ENCODE measurements at regions not wholly inside any gene's neighbourhood (a gene's known extent, or its start where the extent isn't known, plus 50 kb on each side); places are given as distances from the start of the nearest gene placed in this dataset.

DNA sequence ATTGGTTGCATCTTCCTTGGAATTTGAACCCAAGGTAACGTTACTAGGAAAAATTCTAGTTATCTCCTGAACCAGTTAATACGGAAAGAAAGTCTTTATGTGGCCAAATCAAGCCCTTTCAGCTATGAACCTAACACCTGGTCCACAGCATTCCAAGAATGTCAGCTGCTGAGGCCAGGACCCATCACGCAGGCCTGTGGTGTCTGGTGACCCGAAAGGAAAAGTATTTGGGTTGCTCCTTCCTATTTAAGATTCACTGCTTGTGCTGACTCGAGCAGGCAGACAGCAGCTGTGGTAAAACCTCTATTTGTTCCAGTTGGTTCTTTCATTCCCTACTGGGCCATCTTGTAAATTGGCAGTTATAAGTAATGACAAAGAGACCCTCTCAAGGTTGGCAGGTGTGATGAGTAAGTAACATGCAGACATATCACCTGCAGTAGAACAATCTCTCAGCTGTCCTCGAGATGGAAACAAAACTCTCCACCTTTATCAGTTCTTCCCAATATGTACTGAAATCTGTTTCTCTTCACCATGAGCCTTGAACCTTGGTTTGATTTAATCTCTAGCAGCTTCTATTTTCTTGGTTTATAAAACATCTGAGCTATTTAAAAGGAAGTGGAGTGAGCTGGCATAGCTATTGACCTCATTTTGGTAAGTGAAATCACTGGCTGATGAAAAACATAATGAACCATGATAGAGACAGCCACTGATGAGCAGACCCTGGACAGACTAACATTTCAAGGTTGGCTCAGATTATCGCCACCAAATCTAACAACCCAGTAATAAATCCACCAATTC, 182.1 kb upstream of the SMIM31 start:
- DNase-seq (ENCODE audit: low read depth): no peak
- TF ChIP-seq, protein P1, sequence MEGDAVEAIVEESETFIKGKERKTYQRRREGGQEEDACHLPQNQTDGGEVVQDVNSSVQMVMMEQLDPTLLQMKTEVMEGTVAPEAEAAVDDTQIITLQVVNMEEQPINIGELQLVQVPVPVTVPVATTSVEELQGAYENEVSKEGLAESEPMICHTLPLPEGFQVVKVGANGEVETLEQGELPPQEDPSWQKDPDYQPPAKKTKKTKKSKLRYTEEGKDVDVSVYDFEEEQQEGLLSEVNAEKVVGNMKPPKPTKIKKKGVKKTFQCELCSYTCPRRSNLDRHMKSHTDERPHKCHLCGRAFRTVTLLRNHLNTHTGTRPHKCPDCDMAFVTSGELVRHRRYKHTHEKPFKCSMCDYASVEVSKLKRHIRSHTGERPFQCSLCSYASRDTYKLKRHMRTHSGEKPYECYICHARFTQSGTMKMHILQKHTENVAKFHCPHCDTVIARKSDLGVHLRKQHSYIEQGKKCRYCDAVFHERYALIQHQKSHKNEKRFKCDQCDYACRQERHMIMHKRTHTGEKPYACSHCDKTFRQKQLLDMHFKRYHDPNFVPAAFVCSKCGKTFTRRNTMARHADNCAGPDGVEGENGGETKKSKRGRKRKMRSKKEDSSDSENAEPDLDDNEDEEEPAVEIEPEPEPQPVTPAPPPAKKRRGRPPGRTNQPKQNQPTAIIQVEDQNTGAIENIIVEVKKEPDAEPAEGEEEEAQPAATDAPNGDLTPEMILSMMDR (IDR thresholded peaks at IDR 0.05; ENCODE audit: low read depth, low read length): no peak
- TF ChIP-seq POLR2A (IDR thresholded peaks at IDR 0.05; ENCODE audit: extremely low read depth, insufficient read length): no peak
- TF ChIP-seq, protein P2, sequence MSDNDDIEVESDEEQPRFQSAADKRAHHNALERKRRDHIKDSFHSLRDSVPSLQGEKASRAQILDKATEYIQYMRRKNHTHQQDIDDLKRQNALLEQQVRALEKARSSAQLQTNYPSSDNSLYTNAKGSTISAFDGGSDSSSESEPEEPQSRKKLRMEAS (IDR thresholded peaks at IDR 0.05; ENCODE audit: low read depth, low read length): no peak
- no peak for TF ChIP-seq MYC (IDR thresholded peaks at IDR 0.05; ENCODE audit: low read depth, low read length)
- no peak overlapping the region for H3K4me3 ChIP-seq (ENCODE audit: low read depth, low read length)

DNA sequence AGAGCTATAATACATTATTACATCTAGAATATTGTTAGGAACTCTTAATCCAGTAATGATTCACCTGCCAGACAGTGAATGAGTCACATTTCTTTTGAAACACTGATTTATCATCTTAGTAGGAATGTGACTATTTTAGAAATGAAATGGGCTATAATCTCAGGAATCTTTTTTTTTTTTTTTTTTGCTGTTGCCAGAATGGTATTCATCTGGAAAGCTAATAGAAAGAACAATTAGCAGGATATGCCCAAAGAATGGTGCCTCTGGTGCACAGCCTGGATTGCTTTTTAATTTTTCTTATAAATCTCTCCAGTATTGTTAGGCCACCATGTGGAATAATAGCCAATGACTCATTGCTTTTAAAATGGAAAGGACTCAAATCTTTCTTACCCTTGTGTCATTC, 181.1 kb upstream of the SMIM31 start:
- TF ChIP-seq, protein P2 (IDR thresholded peaks at IDR 0.05; ENCODE audit: low read depth, low read length): no peak
- TF ChIP-seq MYC (IDR thresholded peaks at IDR 0.05; ENCODE audit: low read depth, low read length) (no peak), POLR2A (IDR thresholded peaks at IDR 0.05; ENCODE audit: extremely low read depth, insufficient read length) (no peak)
- TF ChIP-seq, protein P1 (IDR thresholded peaks at IDR 0.05; ENCODE audit: low read depth, low read length): no peak
- no peak for DNase-seq (ENCODE audit: low read depth)
- no peak overlapping the region for H3K4me3 ChIP-seq (ENCODE audit: low read depth, low read length)

DNA sequence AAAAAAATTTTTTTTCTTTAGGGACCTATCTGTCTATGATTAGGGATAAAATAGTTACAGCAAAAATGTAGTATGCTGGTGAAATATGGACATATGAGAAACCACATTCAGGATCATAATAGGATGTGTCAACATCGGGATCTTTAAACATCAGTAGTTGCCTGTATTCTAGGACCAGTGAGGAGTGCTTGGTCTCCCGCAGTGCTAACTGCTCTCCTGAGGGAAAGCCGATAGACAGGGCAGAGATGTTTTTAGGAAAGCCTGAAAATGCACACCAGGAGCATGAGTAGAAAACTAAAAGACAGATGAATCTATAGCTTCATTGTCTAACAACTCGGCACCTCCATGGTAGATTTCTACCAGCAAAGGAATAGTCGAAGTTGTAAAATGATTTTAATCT, 178.1 kb upstream of the SMIM31 start:
- H3K4me3 ChIP-seq (ENCODE audit: low read depth, low read length): no peak overlapping the region
- TF ChIP-seq POLR2A (IDR thresholded peaks at IDR 0.05; ENCODE audit: extremely low read depth, insufficient read length) (no peak), MYC (IDR thresholded peaks at IDR 0.05; ENCODE audit: low read depth, low read length) (no peak)
- TF ChIP-seq, protein P2 (IDR thresholded peaks at IDR 0.05; ENCODE audit: low read depth, low read length): no peak
- TF ChIP-seq, protein P1 (IDR thresholded peaks at IDR 0.05; ENCODE audit: low read depth, low read length): no peak
- DNase-seq (ENCODE audit: low read depth): no peak

DNA sequence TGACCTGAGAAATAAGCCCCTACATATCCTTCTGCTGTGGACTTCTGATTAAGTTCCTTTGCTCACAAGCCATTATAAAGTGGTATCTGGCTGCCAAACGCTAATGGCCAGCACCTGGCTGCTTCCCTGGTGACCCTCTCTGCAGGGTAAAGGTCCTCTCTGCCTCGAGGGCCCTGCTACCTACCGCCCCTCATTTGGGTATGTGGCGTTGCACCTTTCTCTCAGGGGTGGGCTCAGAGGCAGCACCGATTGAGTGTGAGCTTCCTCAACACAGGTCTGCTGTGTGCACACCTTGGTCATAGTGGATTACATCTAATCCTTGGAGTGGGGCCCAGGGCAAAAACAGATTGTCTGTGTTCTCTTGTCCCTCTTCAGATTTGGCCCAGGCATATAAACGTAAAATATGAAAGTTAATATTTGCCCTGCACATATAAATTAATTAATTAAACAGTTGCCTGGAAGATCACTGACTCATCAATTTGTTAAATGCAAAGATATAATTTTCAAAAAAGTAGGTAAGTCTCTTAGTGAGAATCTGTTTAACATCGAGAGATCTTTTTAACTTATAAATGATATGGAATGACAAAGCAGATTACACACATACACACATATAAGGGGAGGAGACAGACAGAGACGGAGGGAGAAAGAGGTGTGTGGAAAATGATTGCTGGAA, 174.5 kb upstream of the SMIM31 start:
- DNase-seq (ENCODE audit: low read depth): no peak
- TF ChIP-seq POLR2A (IDR thresholded peaks at IDR 0.05; ENCODE audit: extremely low read depth, insufficient read length) (no peak), MYC (IDR thresholded peaks at IDR 0.05; ENCODE audit: low read depth, low read length) (no peak)
- TF ChIP-seq, protein P1 (IDR thresholded peaks at IDR 0.05; ENCODE audit: low read depth, low read length): no peak
- TF ChIP-seq, protein P2 (IDR thresholded peaks at IDR 0.05; ENCODE audit: low read depth, low read length): no peak
- H3K4me3 ChIP-seq (ENCODE audit: low read depth, low read length): no peak overlapping the region

DNA sequence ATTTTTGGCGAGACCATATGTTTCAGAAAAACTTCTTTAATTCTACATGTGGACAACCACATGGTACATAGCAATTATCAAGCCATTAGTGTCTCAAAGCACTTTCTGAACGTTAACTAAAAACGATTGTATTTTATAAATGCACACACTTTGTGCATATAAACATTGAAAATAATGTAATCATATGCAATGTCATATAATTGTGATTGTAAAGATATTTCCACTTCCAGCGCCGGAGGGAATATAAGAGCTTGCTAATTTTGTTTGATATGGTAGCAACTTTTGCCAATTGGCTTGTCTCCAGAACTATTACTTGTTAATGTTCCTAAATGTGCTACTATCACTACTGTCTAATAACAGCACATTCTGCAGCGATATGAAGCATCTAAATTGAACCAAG, 162.3 kb upstream of the SMIM31 start:
- no peak for DNase-seq (ENCODE audit: low read depth)
- TF ChIP-seq POLR2A (IDR thresholded peaks at IDR 0.05; ENCODE audit: extremely low read depth, insufficient read length) (no peak), MYC (IDR thresholded peaks at IDR 0.05; ENCODE audit: low read depth, low read length) (no peak)
- TF ChIP-seq, protein P1 (IDR thresholded peaks at IDR 0.05; ENCODE audit: low read depth, low read length): no peak
- TF ChIP-seq, protein P2 (IDR thresholded peaks at IDR 0.05; ENCODE audit: low read depth, low read length): no peak

More for the DNA sequence above, 162.3 kb upstream of the SMIM31 start:
- H3K4me3 ChIP-seq (ENCODE audit: low read depth, low read length): no peak overlapping the region

Measured in NB4 (cell line).